ENCODE measurements at regions not wholly inside any gene's neighbourhood (a gene's known extent, or its start where the extent isn't known, plus 50 kb on each side); places are given as distances from the start of the nearest gene placed in this dataset.

DNA sequence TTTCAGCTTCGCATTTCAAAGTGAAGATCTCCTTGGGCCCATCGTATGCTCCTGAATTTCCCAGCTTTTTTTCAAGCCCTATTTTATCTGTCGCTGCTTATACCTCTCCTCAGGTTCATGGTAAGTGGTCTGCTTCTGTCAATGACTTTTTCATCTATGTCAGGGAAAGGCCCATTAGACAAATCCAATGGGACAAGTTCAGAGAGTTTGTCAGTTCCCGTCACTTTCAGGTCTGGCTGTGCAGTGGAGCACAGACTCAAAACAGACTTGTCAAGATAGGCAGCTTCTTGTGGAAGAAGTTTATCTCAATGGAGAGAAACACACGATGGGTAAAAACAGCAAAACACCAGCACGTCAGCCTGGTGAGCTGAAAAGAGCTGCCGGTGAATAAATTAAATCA is 100.9 kb upstream of the KLF7 start:
- peaks cover 2% of the 10 kb centered on the region for H3K4me1 Mint-ChIP-seq
- Histone ChIP-seq H3K9me3 (ENCODE audit: low read depth) (no peaks in the 10 kb centered on the region), H2AFZ (replicated peaks) (no peak overlapping the region), H3K79me2 (ENCODE audit: low read depth) (no peaks in the 10 kb centered on the region), H4K20me1 (ENCODE audit: low read depth) (no peaks in the 10 kb centered on the region), H3K36me3 (no peaks in the 10 kb centered on the region), H3K4me2 (no peak overlapping the region), H3K4me1 (no peaks in the 10 kb centered on the region), H3K4me3 (no peak overlapping the region), H3F3A (ENCODE audit: low read depth) (no peaks in the 10 kb centered on the region), H3K27me3 (no peaks in the 10 kb centered on the region), H3K27ac (no peak overlapping the region), H3K9ac (no peak overlapping the region)
- TF ChIP-seq, protein P1, sequence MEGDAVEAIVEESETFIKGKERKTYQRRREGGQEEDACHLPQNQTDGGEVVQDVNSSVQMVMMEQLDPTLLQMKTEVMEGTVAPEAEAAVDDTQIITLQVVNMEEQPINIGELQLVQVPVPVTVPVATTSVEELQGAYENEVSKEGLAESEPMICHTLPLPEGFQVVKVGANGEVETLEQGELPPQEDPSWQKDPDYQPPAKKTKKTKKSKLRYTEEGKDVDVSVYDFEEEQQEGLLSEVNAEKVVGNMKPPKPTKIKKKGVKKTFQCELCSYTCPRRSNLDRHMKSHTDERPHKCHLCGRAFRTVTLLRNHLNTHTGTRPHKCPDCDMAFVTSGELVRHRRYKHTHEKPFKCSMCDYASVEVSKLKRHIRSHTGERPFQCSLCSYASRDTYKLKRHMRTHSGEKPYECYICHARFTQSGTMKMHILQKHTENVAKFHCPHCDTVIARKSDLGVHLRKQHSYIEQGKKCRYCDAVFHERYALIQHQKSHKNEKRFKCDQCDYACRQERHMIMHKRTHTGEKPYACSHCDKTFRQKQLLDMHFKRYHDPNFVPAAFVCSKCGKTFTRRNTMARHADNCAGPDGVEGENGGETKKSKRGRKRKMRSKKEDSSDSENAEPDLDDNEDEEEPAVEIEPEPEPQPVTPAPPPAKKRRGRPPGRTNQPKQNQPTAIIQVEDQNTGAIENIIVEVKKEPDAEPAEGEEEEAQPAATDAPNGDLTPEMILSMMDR (IDR thresholded peaks at IDR 0.05) = no peak
- TF ChIP-seq EZH2 (IDR thresholded peaks at IDR 0.05) (no peak), EZH2phosphoT487 (IDR thresholded peaks at IDR 0.05) (no peak)
- DNase-seq (ENCODE audit: low spot score) = no peak
- H3K36me3 Mint-ChIP-seq = no peaks in the 10 kb centered on the region
- peaks cover 2% of the 10 kb centered on the region for H3K27me3 Mint-ChIP-seq (ENCODE audit: insufficient read depth, low read depth)
- H3K27ac Mint-ChIP-seq = no peak overlapping the region
- no peak overlapping the region for H3K4me3 Mint-ChIP-seq
- no peaks in the 10 kb centered on the region for H3K9me3 Mint-ChIP-seq

DNA sequence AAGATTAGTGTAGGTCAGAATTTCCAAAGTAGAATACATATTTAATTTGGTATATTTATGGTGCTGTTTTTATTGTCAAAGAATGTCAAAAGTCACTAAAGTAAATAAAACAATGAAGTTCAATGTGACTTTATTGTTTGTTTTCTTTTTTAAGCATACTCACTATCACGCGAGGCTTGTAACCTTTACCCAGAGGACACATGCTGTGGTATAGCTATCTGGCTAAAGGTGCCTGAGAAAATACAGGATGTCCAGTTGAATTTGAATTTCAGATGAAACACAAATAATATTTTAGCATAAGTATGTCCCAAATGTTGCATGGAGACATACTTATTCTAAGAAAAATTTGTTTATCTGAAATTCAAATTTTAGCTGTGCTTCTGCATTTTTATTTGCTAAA is 103.3 kb upstream of the KLF7 start:
- Mint-ChIP-seq H3K4me3 (no peak overlapping the region), H3K27me3 (ENCODE audit: insufficient read depth, low read depth) (peaks cover under 1% of the 10 kb centered on the region), H3K36me3 (no peaks in the 10 kb centered on the region), H3K27ac (no peak overlapping the region), H3K4me1 (peaks cover 2% of the 10 kb centered on the region), H3K9me3 (peaks cover 2% of the 10 kb centered on the region)
- DNase-seq (ENCODE audit: low spot score) = no peak
- H3K27ac ChIP-seq = no peak overlapping the region
- H3K9ac ChIP-seq = no peak overlapping the region
- H3K4me2 ChIP-seq = no peak overlapping the region
- H3F3A ChIP-seq (ENCODE audit: low read depth) = no peaks in the 10 kb centered on the region
- H3K27me3 ChIP-seq = no peaks in the 10 kb centered on the region
- H3K9me3 ChIP-seq (ENCODE audit: low read depth) = no peaks in the 10 kb centered on the region
- H3K79me2 ChIP-seq (ENCODE audit: low read depth) = no peaks in the 10 kb centered on the region
- H3K4me1 ChIP-seq = no peaks in the 10 kb centered on the region
- no peak overlapping the region for H2AFZ ChIP-seq (replicated peaks)
- H3K4me3 ChIP-seq = no peak overlapping the region
- H3K36me3 ChIP-seq = no peaks in the 10 kb centered on the region
- H4K20me1 ChIP-seq (ENCODE audit: low read depth) = no peaks in the 10 kb centered on the region
- TF ChIP-seq EZH2phosphoT487 (IDR thresholded peaks at IDR 0.05) (no peak), EZH2 (IDR thresholded peaks at IDR 0.05) (no peak)
- TF ChIP-seq, protein P1 (IDR thresholded peaks at IDR 0.05) = no peak

DNA sequence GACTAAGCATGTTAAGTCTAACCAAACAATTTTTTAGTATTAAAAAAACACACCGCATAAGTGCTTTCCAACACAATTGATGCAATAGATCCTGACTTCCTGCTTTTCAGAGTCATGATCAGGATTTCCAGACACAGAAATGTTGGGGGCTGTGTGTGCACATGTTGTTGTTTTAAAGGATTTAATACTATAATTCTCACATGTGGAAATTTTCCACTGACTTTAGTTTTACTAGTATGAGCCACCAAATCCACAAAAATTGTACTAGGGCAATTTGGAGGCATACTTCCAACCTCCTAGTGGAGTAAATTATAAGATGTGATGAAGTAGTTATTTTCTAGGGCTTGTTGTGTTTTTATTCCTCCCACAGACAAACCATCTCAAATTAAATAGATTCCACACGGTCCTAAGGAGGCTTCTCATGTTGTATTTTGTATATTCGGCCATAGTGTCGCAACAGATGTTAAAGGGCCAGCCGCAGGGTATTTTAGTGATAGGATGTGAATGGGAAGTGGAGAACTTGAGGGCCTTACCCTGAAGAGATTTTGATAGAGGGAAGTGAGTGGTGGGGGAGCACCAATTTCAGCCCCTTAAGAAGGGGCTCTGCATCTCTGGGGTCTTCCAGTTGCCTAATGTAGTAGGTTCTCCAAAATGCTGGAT is 108.9 kb upstream of the KLF7 start:
- Histone ChIP-seq H2AFZ (replicated peaks) (no peak overlapping the region), H3F3A (ENCODE audit: low read depth) (no peaks in the 10 kb centered on the region), H3K4me1 (no peaks in the 10 kb centered on the region), H4K20me1 (ENCODE audit: low read depth) (no peaks in the 10 kb centered on the region), H3K4me3 (no peak overlapping the region), H3K27ac (no peak overlapping the region), H3K9me3 (ENCODE audit: low read depth) (no peaks in the 10 kb centered on the region), H3K4me2 (no peak overlapping the region), H3K36me3 (no peaks in the 10 kb centered on the region), H3K79me2 (ENCODE audit: low read depth) (no peaks in the 10 kb centered on the region), H3K9ac (no peak overlapping the region), H3K27me3 (no peaks in the 10 kb centered on the region)
- Mint-ChIP-seq H3K27ac (peak overlapping the region; percentile 17), H3K36me3 (no peaks in the 10 kb centered on the region), H3K4me1 (no peaks in the 10 kb centered on the region), H3K27me3 (ENCODE audit: insufficient read depth, low read depth) (peaks cover 5% of the 10 kb centered on the region), H3K9me3 (peaks cover 5% of the 10 kb centered on the region), H3K4me3 (no peak overlapping the region)
- no peak for DNase-seq (ENCODE audit: low spot score)
- TF ChIP-seq EZH2phosphoT487 (IDR thresholded peaks at IDR 0.05) = no peak
- TF ChIP-seq, protein P1 (IDR thresholded peaks at IDR 0.05) = no peak
- TF ChIP-seq EZH2 (IDR thresholded peaks at IDR 0.05) = no peak

Data from neural progenitor cell (in vitro differentiated cells).